CD4-positive, alpha-beta T cell treated with Interleukin-17A for 1 hour (primary cell): ENCODE measurements at regions not wholly inside any gene's neighbourhood (a gene's known extent, or its start where the extent isn't known, plus 50 kb on each side); places are given as distances from the start of the nearest gene placed in this dataset.
"Not testable (repeated sequence)": the region's sequence is repeated elsewhere in the genome, so short reads cannot be mapped to it uniquely, and the experiment has no call there.

Source experiments
- DNase-seq: peaks from one replicate; pipeline ENCODE4 v3.0.0-alpha.2; 2020

DNA sequence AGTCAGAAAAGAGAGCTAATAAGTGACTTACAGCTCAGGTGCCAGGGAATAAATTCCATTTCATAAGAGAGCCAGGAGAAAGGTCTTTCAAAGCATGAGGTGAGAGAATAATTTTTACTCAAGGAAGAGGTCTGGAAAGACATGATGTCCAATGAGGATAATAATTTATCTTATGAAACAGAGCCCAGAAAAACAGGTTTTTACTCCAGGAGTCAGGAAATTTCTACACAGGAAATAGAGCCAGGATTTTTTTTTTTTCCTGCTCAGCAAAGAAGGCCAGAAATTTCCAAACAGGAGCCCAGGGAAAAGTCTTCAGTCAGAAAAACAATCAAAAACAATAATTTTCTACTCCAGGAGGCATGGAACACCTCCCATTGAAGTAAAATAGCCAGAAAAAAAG, 1185.7 kb upstream of the TSPY4 start:
- DNase-seq, result no peak

DNA sequence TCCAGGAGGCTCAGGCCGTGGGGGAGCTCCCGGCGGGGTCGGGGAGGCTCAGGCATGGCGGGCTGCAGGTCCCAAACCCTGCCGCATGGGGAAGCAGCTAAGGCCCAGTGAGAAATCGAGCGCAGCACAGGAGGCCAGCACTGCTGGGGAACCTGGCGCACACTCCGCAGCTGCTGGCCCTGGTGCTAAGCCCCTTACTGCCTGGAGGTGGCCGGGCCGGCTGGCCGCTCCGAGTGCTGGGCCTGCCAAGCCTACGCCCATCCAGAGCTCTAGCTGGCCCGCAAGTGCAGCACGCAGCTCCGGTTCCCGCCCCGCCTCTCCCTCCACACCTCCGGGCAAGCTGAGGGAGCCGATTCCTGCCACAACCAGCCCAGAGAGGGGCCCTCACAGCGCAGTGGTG, 1208.7 kb upstream of the TSPY4 start:
- no peak for DNase-seq

DNA sequence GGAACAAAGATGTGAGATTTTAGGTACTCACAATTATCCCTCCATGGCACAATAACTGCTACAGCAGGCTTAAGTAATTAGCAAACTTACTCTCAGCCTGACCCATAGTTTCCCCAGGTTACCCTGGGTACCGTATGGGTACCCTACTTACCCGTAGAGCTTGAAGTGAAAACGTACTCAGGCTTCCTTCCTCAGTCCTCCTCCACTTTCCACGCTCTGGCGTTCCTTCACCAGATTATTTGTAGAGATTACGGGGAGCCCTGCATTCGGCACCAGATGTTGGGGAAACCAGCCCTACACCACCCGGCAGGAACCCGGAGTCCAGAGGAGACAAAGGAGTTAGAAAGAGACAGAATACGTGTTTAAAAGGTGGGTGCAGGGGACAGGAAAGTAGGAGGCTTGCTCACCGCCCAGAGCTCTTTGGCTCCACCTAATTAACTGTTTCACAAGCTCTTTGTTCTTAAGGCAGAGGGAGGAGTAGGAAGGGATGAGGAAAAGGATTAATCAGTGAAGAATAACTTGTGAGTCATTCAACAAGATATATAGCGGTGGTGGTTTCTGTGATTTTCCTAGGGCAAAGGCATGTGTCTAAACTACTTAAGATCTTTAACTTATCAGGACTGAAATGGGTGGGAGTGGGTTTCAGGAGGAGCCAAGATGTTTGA, 1211.2 kb upstream of the TSPY4 start:
- DNase-seq, result no peak

DNA sequence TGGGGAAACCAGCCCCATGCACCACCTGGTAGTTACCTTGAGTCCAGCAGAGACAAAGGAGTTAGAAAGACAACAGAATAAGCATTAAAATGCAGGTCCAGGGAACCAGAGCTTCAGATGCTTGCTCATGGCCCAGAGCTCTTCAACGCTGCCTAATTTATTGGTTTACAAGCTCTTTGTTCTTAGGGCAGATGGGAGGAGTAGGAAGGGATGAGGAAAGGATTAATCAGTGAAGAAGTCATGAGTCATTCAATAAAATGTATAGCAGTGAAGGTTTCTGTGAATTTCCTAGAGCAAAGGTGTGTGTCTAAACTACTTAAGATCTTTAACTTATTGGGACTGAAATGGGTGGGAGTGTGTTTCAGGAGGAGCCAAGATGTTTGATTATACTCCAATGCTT, 1210.3 kb upstream of the AMELY start:
- DNase-seq, result no peak

DNA sequence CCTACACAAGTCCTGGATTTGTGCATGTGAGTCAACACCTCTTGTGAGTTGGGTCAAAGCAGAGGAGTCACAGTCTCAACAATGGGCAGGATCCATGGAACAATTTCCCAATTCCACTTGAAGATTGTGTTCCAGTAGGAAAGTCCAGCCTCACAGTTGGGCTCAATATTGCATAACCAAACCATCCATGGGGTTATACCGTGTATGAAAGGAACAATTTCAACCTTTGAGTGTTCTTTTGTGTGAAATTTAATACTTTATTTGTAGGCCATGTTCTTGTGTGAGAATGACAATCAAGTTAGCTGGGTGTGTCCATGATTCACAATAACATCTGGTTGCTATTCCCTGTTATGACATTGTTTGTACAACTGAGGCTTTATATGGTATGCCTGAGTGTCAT, 1182.9 kb upstream of the AMELY start:
- DNase-seq, result no peak

DNA sequence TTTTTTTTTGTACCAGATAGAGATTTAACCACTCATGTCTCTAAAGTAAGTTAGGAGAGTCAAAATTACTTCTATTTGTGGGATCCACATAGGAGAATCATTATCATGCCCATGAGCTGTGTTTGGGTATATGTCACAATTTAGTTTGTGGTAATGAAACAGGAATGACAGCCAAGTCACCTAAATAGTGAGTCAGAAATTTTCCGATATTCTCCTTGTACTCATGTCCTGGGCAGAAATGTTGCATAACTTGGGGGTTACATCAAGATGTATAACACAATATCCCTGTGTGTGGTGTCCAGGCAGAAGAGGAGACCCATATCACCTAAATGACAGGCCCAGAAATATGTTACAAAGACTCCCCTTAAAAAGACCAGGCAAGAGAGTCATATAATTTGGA, 1181.4 kb upstream of the AMELY start:
- DNase-seq, result no peak

DNA sequence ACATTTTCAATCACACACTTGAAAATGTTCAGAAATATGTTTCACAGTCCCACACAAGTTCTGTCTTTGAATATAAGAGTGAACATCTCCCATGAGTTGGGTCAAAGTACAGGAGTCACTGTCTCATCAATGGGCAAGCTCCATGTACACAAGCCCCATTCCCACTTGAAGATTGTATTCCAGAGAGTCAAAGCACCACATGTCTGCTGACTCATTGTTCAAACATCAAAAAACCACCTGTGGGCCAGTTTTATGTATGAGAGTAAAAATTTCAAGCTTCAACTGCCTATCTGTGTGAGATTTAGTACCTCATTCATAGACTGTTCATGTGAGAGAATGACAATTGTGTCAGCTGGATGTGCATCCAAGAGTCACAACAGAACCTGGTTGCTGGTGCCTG, 1174.4 kb upstream of the AMELY start:
- DNase-seq, result no peak

DNA sequence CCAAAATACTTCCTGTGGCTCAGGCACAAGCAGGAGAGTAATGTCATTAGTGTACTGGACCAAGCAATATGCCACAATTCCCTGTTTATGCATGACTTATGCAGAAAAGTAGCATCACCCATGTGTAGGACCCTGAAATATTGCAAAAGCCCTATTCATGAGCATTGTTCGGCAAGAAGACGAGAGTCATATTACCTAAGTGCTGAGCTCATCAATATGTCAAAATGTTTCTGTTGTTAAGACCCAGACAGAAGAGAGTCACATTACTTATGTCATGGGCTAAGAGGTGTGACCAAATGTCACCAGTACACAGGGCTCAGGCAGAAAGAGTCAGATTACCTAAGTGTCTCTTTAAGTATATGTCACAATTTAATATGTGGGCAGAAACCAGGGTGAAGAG, 1172.6 kb upstream of the AMELY start:
- DNase-seq, result no peak

DNA sequence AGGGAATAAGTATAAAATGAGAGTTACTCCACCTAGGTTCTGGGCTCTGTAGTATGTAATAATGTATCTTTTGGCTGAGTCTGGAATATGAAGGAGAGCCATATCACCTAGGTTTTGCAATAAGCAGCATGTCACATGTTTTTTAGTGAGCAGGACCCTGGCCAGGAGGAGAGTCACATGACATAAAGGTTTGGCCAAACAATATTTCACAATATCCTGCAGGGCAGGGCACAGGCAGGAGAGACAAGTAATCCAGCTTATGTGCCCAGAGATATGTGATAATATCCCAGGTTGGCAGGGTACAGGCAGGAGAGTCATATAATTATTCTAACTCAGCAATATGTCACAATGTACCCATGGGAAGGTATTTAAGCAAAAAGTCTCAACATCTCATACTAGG, 1169.6 kb upstream of the AMELY start:
- no peak for DNase-seq

DNA sequence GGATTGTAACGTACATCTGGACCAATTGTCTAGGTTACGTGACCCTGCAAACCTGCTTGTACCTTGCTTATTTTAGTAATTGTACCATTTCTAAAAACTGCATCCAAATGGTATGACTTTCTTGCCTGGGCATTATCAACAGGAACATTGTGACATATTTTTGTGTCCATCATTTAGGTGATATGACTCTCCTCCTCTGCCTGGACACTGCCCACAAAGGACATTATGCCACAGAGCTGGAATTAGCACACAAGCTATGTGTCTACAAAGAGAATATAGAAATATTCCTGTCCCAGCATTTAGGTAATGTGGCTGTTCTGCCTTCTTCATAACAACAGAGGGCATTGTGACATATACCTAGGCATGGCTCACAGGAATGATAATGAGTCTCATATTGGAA, 1153.7 kb upstream of the AMELY start:
- DNase-seq, result no peak

DNA sequence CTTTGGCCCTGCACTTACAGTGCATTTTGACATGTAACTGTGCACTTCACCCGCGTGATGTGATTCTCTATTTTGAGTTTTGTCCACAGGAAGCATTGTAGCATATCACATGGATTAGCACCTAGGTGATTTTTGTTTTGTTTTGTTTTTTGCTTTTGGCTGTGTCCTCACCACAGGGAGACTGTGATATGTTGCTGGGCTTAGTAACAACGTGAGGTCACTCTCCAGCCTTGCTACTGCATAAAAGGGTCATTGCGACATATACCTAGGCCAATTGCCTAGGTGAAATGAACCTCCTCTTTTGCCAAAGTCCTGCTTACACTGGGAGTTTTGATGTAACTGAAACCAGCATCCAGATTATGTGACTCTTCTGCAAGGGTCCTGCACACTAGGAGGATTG, 1152.9 kb upstream of the AMELY start:
- no peak for DNase-seq

DNA sequence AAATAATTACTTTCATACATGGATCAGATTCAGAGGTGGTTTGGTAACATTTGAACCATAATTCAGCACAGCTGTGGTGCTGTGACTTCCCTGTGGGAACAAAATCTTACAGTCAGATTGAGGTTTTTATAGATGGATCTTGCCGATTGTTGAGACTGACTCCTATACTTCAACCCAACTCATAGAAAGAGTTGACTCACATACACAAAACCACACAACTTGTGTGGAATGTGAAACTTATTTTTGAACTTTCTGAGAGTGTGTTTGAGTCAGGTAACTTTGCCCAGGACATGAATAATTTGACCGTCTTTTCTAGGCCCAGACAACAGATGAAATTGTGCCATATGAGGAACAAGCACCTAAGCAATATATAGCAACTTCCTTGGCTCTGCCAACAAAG, 1152.4 kb upstream of the AMELY start:
- no peak for DNase-seq

DNA sequence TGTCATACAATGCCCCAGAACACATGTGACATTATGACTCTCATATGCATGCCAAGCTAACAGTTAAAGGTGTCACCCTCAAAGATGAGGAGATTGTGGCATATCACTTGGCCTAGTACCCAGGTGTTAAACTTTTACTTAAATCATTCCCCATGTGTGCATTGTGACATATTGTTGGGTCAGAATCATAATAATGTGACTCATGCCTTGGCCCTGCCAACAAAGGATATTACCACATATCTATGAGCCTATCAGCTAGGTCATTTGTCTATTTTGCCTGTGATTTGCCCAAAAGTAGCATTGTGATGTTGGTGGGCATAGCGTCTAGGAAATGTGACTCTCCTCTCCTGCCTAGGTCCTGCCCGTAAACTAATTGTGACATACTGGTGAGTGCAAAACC, 1147.1 kb upstream of the AMELY start:
- DNase-seq, result no peak

DNA sequence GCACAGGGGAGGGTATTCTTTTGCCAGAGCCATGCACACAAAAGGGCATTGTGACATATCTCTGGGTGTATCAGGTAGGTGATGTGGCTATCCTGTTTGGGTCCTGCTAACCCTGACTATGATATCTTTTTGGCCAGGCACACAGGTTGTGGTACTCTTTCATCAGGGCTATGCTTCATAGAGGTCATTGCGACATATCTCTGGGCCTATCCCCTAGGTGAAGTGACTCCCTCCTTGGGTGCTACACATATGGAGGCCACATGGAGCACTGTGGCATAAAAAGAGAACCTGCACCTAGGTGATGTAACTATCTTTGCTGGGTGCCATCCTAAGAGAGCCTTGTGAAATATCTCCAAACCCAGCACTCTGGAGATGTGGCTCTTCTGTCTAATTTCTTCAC, 1139.8 kb upstream of the AMELY start:
- DNase-seq, result no peak

DNA sequence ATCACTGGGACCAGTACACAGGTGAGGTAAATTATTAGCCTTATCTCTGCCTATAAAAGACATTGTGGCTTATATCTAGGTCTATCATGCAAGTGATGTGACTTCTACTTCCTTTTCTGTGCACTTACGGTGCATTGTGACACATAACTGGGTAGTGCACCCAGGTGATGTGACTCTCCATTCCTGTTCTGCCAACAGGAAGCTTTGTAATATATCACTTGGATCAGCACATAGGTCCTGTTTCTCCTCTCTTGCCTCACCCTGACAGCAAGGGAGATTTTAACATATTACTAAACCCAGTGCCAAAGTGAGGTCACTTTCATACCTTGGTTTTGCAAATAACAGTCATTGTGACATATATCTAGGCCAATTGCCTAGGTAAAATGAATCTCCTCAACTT, 1129.7 kb upstream of the AMELY start:
- no peak for DNase-seq

DNA sequence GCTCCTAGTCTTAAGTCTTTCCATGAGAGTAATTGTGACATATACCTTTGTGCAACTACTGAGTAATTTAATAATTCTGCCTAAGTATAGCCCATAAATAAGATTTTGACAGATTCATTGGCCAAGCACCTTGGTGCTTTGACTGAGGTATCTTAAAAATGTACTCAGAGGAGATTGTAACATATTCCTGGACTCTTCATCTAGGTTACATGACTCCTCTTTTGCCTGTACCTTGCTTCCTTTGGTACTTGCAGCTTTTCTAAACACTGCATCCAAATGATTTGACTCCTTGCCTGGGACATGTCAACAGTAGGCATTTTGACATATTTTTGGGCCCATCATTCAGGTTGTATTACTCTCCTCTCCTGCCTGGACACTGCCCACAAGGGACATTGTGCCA, 1125.0 kb upstream of the AMELY start:
- no peak for DNase-seq

DNA sequence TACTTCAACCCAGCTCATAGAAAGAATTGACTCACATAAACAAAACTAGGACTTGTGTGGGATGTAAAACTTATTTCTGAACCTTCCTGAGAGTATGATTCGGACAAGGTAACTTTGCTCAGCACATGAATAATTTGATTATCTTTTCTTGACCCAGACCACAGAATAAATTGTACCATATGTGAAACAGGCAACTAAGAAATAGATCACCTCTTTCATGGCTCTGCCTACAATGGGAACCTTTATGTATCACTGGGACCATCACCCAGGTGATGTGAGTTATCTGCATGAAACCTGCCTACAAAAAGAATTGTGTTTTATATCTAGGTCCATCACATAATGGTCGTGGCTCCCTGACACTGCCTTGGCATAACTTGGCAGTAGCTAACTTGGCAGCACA, 1124.1 kb upstream of the AMELY start:
- no peak for DNase-seq

DNA sequence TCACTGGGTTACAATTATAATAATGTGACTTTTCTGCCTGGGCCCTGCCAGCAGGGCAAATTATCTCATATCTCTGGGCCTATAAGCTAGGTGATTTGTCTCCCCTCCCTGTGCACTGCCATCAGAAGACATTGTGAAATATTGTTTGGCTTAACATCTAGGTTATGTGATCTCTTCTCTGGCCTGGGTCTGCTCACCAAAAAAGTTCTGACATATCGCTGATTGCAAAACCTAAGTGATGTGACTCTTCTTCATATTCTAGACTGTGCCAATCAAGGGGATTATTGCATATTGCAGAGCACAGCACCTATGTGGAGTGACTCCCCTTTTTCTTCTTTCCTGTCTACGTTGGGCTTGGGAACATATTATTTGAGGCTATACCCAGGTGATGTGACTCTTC, 1123.1 kb upstream of the AMELY start:
- no peak for DNase-seq

DNA sequence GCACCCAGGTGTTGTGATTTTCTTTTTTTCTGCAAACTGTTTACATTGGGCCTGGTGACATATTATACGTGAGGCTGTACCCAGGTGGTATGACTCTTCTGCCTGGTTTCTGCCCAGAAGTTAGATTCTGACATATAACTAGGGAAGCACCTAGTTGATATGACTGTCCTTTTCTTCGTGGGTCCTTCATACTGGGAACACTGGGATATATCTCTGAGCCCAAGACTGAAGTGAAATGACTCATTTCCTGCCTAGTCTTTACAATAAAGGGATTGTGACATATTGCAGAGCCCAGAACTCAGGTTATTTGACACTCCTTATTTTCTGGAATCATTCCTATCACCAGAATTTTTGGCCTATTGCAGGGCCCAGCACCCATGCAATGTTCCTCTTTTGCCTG, 1121.6 kb upstream of the AMELY start:
- no peak for DNase-seq

DNA sequence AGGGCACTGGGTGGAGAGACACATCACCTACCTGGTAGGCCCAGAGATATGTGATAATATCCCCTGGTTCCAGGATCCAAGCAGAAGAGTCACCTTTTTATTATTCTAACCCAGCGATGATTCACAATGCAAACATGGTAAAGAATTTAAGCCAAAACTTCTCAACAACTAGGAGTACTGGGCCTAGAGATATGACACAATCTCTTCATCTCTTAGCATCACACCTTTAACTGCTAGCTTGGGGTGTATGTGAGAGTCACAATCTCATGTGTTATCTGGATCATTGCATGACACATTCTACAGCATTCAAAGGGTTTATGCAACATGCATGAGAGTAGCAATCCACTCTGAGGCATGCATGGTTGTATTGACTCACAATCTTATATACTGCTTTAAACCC, 1109.0 kb upstream of the AMELY start:
- DNase-seq, result no peak

DNA sequence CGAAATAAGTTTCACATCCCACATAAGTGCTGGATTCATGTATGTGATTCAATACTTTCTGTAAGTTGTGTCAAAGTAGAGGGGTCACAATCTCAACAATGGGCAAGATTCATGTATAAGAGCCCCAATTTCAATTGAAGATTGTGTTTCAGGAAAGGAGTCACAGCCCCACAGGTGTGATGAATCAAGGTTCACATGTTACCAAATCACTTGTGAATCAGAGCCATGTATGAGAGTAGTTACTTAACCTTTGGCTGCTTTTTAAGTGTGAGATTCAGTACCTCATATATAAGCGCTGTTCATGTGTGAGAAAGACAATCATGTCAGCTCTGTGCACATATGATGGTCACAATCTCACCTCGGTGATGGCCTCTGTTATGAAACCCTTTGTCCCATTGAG, 1100.0 kb upstream of the AMELY start:
- DNase-seq, result no peak

DNA sequence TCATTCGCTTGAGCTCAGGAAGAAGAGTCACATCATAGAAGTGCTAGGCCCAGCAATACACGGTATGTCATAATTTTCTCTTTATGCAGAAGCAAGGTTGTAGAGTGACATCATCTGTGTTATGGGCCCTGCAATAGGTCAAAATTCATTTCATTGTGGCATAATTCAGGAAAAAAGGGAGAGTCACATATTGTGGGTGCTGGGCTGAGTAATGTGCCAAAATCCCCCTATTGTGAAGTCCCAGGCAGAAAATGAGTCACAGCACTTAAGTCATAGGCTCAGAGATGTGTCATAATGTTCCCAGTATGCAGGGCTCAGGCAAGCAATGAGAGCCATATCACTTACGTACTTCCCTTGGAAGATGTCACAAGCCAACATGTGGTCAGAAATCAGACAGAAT, 1092.6 kb upstream of the AMELY start:
- no peak for DNase-seq

DNA sequence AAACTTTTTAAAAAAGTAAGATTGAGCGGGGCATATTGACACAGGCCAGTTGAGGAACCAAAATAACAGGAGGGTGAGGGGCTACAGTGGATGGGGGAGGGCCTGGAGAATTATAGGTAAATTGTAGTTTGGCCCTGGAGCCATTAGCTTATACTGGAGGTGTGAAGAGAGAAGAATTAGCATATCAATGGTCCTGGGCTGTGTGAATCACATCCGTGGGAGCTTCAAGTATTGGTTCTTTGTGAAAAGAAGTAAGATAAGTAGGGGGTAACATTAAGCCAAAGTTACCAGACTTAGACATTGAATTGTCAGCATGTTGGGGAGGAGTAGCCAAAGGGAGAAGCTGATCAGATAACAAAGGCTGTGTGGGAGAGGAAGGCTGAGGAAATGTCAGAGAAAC, 1085.2 kb upstream of the AMELY start:
- DNase-seq, result no peak

DNA sequence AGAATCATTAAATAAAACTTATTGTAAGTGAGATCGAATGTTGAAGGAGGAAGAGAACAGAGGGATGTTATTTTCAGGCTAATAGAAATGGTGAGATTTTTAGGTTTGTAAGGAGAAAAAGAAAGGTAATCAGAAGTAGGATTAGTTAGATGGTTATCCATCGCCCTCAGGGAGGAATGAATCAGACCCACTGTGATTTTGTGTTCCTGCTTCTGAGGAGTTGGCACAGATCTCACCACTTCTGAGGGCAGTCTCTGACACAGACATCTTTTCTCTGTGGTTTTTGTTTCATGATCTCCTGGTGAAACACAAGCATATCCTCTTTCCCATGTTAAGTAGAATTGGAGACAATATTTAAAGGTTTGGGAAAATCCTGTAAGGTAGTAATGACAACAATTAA, 1083.2 kb upstream of the AMELY start:
- DNase-seq, result not testable (repeated sequence)

DNA sequence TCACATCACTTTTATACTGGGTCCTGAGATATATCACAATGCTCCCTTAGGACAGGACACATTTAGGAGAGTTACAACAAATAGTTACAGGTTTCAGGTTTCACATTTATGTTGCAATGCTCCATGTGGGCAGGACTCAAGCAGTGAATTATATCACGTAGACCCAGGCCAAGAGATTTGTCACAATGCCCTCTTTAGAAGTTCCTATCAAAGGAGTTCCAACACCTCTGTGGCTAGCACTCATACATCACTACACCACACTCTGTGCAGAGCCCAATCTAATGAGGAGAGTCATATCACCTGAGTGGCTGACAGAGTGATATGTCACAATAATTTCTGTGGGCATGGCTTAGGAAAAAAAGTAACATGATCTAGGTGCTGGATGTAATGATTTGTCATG, 1068.2 kb upstream of the AMELY start:
- DNase-seq, result no peak

DNA sequence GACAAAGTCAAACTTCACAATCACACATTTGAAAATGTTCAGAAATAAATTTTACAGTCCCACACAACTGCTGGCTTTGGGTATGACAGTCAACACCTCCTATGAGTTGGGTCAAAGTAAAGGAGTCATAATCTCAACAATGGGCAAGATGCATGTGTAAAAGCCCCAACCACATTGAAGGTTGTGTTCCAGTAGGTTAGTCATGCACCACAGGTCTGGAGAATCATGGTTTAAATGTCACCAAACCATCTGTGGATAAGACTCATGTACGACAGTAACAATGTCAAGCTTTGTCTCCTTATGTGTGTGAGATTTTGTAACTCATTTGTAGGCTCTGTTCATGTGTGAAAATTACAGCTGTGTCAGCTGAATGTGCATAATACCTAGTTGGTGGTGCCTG, 1065.7 kb upstream of the AMELY start:
- no peak for DNase-seq
